ENCODE measurements at regions not wholly inside any gene's neighbourhood (a gene's known extent, or its start where the extent isn't known, plus 50 kb on each side); places are given as distances from the start of the nearest gene placed in this dataset.
"Not testable (repeated sequence)": the region's sequence is repeated elsewhere in the genome, so short reads cannot be mapped to it uniquely, and the experiment has no call there.

DNA sequence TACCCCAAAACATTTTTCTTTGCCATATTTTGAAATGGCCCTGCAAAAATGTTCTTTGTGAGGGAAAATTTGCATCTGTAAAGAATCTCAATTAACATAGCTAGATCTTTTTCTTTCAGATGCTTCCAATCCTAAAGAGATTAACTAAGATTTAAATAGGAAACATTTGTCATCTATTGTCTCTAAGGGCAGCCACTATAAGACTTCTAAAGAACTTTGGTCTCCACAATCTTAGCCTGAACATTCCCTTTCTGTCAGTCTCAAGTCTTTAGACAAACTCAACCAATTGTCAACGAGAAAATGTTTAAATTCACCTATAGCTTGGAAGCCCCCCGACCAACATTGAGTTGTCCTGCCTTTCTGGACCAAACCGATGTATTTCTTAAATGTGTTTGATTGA, 71.1 kb upstream of the RASSF8 start:
- TF ChIP-seq EZH2 (IDR thresholded peaks at IDR 0.05; ENCODE audit: insufficient read depth, low read length): no peak
- TF ChIP-seq, protein P1, sequence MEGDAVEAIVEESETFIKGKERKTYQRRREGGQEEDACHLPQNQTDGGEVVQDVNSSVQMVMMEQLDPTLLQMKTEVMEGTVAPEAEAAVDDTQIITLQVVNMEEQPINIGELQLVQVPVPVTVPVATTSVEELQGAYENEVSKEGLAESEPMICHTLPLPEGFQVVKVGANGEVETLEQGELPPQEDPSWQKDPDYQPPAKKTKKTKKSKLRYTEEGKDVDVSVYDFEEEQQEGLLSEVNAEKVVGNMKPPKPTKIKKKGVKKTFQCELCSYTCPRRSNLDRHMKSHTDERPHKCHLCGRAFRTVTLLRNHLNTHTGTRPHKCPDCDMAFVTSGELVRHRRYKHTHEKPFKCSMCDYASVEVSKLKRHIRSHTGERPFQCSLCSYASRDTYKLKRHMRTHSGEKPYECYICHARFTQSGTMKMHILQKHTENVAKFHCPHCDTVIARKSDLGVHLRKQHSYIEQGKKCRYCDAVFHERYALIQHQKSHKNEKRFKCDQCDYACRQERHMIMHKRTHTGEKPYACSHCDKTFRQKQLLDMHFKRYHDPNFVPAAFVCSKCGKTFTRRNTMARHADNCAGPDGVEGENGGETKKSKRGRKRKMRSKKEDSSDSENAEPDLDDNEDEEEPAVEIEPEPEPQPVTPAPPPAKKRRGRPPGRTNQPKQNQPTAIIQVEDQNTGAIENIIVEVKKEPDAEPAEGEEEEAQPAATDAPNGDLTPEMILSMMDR (IDR thresholded peaks at IDR 0.05; ENCODE audit: insufficient read depth, low read depth, low read length): no peak
- Histone ChIP-seq H3K27ac (ENCODE audit: low read depth, low read length) (no peak overlapping the region), H3K27me3 (ENCODE audit: insufficient read depth, low read length) (no peaks in the 10 kb centered on the region), H3K4me3 (ENCODE audit: insufficient read depth, low read depth, low read length) (no peak overlapping the region), H3K4me2 (ENCODE audit: low read length) (no peak overlapping the region), H3K79me2 (ENCODE audit: insufficient read depth, low read length) (no peaks in the 10 kb centered on the region), H3K36me3 (ENCODE audit: insufficient read depth, low read length) (no peaks in the 10 kb centered on the region), H4K20me1 (ENCODE audit: insufficient read depth, low read length) (no peaks in the 10 kb centered on the region), H3K9ac (ENCODE audit: low read length) (no peak overlapping the region), H3K4me1 (ENCODE audit: insufficient read depth, low read length) (no peaks in the 10 kb centered on the region), H3K9me3 (ENCODE audit: insufficient read depth, low read depth, low read length) (no peaks in the 10 kb centered on the region), H2AFZ (ENCODE audit: low read depth, low read length) (no peak overlapping the region)
- H3K27me3 Mint-ChIP-seq (ENCODE audit: low read depth, unreplicated experiment): peaks cover 2% of the 10 kb centered on the region
- no peak overlapping the region for H3K4me3 Mint-ChIP-seq (ENCODE audit: unreplicated experiment)
- FAIRE-seq (no peak), DNase-seq (ENCODE audit: low read depth) (no peak)
- no peaks in the 10 kb centered on the region for H3K4me1 Mint-ChIP-seq (ENCODE audit: low read depth, unreplicated experiment)
- peaks cover 5% of the 10 kb centered on the region for H3K9me3 Mint-ChIP-seq (ENCODE audit: unreplicated experiment)
- H3K27ac Mint-ChIP-seq (ENCODE audit: unreplicated experiment): no peak overlapping the region
- H3K36me3 Mint-ChIP-seq (ENCODE audit: low read depth, unreplicated experiment): no peaks in the 10 kb centered on the region

DNA sequence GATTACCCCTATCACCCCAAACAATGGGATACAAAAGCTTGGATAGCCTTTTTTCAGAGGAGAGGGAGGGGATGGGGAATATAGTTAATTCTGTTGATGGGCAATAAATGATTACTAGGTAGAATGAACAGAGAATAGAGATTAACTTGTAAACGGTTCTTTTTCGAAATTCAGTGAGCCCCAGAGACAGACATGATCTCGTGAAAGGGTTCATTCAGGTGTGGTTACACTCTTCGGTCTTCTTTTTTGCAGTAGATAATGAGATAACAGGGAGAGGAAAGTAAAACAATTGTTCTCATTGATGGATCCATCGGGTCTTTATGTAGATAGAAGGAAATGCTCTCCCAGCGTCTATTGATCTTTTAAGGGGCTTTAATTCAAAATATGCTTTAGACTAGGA, 69.3 kb upstream of the RASSF8 start:
- Histone ChIP-seq H3K27ac (ENCODE audit: low read depth, low read length) (no peak overlapping the region), H3K79me2 (ENCODE audit: insufficient read depth, low read length) (no peaks in the 10 kb centered on the region), H3K4me1 (ENCODE audit: insufficient read depth, low read length) (no peaks in the 10 kb centered on the region), H3K9me3 (ENCODE audit: insufficient read depth, low read depth, low read length) (no peaks in the 10 kb centered on the region), H3K4me2 (ENCODE audit: low read length) (no peak overlapping the region), H2AFZ (ENCODE audit: low read depth, low read length) (no peak overlapping the region), H3K9ac (ENCODE audit: low read length) (no peak overlapping the region), H3K36me3 (ENCODE audit: insufficient read depth, low read length) (no peaks in the 10 kb centered on the region), H3K27me3 (ENCODE audit: insufficient read depth, low read length) (no peaks in the 10 kb centered on the region), H3K4me3 (ENCODE audit: insufficient read depth, low read depth, low read length) (no peak overlapping the region), H4K20me1 (ENCODE audit: insufficient read depth, low read length) (no peaks in the 10 kb centered on the region)
- TF ChIP-seq, protein P1 (IDR thresholded peaks at IDR 0.05; ENCODE audit: insufficient read depth, low read depth, low read length): no peak
- TF ChIP-seq EZH2 (IDR thresholded peaks at IDR 0.05; ENCODE audit: insufficient read depth, low read length): no peak
- FAIRE-seq (no peak), DNase-seq (ENCODE audit: low read depth) (no peak)
- Mint-ChIP-seq H3K4me3 (ENCODE audit: unreplicated experiment) (no peak overlapping the region), H3K36me3 (ENCODE audit: low read depth, unreplicated experiment) (no peaks in the 10 kb centered on the region), H3K27me3 (ENCODE audit: low read depth, unreplicated experiment) (peaks cover 2% of the 10 kb centered on the region), H3K9me3 (ENCODE audit: unreplicated experiment) (peaks cover 3% of the 10 kb centered on the region), H3K4me1 (ENCODE audit: low read depth, unreplicated experiment) (no peaks in the 10 kb centered on the region), H3K27ac (ENCODE audit: unreplicated experiment) (no peak overlapping the region)

DNA sequence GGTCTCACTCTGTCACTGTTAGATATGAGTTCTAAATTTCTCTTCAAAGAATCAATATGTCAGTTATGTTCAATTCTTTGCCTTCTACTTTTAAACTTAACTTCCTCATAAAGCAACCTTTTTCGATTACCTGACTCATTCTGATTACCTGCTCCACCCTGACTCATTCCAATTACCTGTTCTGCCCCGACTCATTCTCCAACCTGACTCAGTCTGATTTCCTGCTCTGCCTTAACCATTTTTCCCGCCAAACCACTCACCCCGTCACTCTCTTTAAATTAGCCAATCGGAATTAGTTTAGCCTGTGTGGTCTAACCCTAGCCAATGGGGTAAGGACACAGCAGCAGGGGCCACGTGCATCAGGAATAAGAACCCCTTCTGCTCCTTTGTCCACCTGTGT, 67.4 kb upstream of the RASSF8 start:
- not testable (repeated sequence) for H3K36me3 Mint-ChIP-seq (ENCODE audit: low read depth, unreplicated experiment); FAIRE-seq; H3K27ac Mint-ChIP-seq (ENCODE audit: unreplicated experiment)

More for the DNA sequence above, 67.4 kb upstream of the RASSF8 start:
- not testable (repeated sequence) for H3K9me3 ChIP-seq (ENCODE audit: insufficient read depth, low read depth, low read length); H3K79me2 ChIP-seq (ENCODE audit: insufficient read depth, low read length); H3K4me3 Mint-ChIP-seq (ENCODE audit: unreplicated experiment); H3K27me3 Mint-ChIP-seq (ENCODE audit: low read depth, unreplicated experiment); H3K9me3 Mint-ChIP-seq (ENCODE audit: unreplicated experiment); DNase-seq (ENCODE audit: low read depth); H3K9ac ChIP-seq (ENCODE audit: low read length); H3K27me3 ChIP-seq (ENCODE audit: insufficient read depth, low read length); H3K27ac ChIP-seq (ENCODE audit: low read depth, low read length); H3K4me1 Mint-ChIP-seq (ENCODE audit: low read depth, unreplicated experiment); H3K4me3 ChIP-seq (ENCODE audit: insufficient read depth, low read depth, low read length); H3K36me3 ChIP-seq (ENCODE audit: insufficient read depth, low read length); H4K20me1 ChIP-seq (ENCODE audit: insufficient read depth, low read length); H3K4me2 ChIP-seq (ENCODE audit: low read length); H3K4me1 ChIP-seq (ENCODE audit: insufficient read depth, low read length); H2AFZ ChIP-seq (ENCODE audit: low read depth, low read length)
